ENCODE measurements at regions not wholly inside any gene's neighbourhood (a gene's known extent, or its start where the extent isn't known, plus 50 kb on each side); places are given as distances from the start of the nearest gene placed in this dataset.

DNA sequence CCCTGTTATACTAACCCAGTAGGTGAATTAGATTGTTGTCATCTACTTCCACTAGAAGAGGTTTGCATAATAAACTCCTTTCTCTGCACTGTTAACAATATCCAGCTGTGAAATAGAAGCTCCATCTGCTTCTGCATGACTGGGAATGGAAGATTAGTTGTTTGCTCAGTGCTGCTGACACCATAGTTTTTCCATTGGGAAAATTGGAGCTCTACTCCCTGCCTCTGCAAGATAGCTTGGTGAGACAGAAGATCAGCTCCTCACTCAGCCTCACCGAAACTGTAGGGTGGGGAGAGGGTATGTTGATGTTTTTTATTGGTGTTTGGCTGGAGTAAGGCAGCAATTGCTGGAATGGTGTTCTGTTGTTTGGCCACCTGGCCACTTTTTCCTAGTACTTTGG is 331.6 kb upstream of the ADAMTS5 start:
- TF ChIP-seq, protein P1, sequence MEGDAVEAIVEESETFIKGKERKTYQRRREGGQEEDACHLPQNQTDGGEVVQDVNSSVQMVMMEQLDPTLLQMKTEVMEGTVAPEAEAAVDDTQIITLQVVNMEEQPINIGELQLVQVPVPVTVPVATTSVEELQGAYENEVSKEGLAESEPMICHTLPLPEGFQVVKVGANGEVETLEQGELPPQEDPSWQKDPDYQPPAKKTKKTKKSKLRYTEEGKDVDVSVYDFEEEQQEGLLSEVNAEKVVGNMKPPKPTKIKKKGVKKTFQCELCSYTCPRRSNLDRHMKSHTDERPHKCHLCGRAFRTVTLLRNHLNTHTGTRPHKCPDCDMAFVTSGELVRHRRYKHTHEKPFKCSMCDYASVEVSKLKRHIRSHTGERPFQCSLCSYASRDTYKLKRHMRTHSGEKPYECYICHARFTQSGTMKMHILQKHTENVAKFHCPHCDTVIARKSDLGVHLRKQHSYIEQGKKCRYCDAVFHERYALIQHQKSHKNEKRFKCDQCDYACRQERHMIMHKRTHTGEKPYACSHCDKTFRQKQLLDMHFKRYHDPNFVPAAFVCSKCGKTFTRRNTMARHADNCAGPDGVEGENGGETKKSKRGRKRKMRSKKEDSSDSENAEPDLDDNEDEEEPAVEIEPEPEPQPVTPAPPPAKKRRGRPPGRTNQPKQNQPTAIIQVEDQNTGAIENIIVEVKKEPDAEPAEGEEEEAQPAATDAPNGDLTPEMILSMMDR (IDR thresholded peaks at IDR 0.05; ENCODE audit: borderline replicate concordance, control extremely low read depth, extremely low read depth, insufficient read depth, missing control alignments), result no peak
- DNase-seq (ENCODE audit: low spot score), result no peak
- in situ Hi-C loops (cut with MboI; ENCODE audit: low sequenced_read_pairs, unreplicated experiment), result no loop called here

DNA sequence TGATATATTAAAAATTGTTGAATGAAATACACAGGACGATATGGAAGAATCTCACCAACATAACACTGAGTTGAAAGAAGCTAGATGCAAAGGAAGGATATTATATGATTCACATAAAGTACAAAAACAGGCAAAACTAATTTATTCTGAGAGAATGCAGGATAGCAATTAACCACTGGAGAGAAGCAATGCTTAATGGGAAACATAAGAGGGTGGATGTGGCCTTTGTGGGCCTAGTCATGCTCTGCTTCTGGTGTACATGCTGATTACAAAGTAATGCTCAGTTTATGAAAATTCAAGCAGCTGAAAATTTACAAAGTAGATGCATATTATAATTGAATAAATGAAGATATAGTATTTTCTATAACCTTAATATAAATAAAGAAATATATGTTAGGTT is 326.4 kb upstream of the ADAMTS5 start:
- TF ChIP-seq, protein P1 (IDR thresholded peaks at IDR 0.05; ENCODE audit: borderline replicate concordance, control extremely low read depth, extremely low read depth, insufficient read depth, missing control alignments), result no peak
- in situ Hi-C loops (cut with MboI; ENCODE audit: low sequenced_read_pairs, unreplicated experiment), result no loop called here
- DNase-seq (ENCODE audit: low spot score), result no peak

DNA sequence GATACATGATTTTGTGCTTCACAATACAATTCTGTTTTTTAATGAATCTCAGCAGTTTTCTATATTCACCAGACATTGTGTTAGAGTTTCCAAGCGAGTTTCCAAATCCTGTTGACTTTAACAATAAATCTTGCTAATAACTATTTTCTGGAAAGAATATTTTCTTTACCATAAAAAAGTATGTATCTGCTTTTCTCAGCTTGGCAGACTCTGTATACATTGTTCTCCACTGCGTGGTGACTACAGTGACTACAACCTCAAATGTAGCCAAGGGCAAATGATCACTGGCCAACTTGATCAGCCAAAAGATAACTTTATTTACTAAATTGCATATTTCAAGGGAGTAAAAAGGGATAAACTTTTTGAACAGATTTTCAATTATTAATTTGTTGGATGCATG is 325.9 kb upstream of the ADAMTS5 start:
- no peak for DNase-seq (ENCODE audit: low spot score)
- TF ChIP-seq, protein P1 (IDR thresholded peaks at IDR 0.05; ENCODE audit: borderline replicate concordance, control extremely low read depth, extremely low read depth, insufficient read depth, missing control alignments), result no peak
- in situ Hi-C loops (cut with MboI; ENCODE audit: low sequenced_read_pairs, unreplicated experiment), result no loop called here

DNA sequence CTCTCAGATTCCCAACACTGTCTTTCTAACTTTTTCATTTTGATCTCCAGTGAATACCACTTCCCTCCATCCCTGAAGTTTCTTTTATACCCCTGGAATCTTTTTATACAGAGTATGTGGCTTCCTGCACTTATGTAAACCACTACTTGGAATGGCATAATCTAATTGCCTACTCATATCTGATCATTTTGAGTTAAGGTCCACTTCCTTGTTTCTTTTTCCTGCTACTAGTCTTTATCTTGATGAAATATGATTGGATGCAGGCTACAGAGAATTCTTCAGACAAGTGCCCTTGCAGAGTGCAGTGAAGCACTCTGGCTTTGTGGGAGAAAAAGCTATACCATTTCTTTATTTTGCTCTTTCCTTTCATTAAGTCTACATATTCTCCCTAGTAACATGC is 325.3 kb upstream of the ADAMTS5 start:
- TF ChIP-seq, protein P1 (IDR thresholded peaks at IDR 0.05; ENCODE audit: borderline replicate concordance, control extremely low read depth, extremely low read depth, insufficient read depth, missing control alignments), result no peak
- no peak for DNase-seq (ENCODE audit: low spot score)
- in situ Hi-C loops (cut with MboI; ENCODE audit: low sequenced_read_pairs, unreplicated experiment), result no loop called here

DNA sequence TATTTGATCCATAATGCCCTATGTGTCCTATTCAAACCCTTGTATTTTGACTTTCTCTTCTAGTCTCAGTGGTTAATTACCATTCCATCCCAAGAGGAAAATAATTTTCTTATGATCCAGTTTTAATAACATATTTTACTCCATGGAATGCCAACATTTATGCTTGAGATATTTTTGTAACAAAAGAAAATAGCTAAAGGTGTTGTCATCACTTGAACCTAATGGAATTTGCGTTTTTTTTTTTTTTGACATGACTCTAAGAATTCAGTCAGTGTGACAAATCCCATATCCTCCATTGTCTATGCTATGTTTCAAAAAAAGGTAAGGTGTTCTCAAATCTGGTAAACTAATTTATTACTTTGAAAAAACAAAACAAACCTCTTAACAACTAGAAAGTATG is 324.1 kb upstream of the ADAMTS5 start:
- TF ChIP-seq, protein P1 (IDR thresholded peaks at IDR 0.05; ENCODE audit: borderline replicate concordance, control extremely low read depth, extremely low read depth, insufficient read depth, missing control alignments), result no peak
- in situ Hi-C loops (cut with MboI; ENCODE audit: low sequenced_read_pairs, unreplicated experiment), result no loop called here
- no peak for DNase-seq (ENCODE audit: low spot score)

DNA sequence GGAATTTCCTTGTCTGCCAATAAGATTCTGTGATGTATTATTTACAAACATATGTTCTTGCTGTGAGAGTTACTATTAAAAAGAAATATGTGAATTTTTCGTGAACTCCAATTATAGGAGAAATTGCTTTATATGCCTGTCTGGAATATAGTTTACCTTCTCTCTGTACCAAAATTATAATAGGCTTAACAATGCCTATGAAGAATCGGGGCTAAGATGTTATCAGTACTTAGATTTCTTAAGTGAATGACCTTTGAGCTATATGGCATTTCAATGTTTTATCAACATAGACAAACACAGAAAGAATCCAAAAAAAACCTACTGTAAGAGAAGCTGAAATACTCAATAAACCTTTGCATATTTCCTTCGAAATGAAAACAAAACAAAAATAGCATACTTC is 323.1 kb upstream of the ADAMTS5 start:
- no peak for DNase-seq (ENCODE audit: low spot score)
- TF ChIP-seq, protein P1 (IDR thresholded peaks at IDR 0.05; ENCODE audit: borderline replicate concordance, control extremely low read depth, extremely low read depth, insufficient read depth, missing control alignments), result no peak
- in situ Hi-C loops (cut with MboI; ENCODE audit: low sequenced_read_pairs, unreplicated experiment), result no loop called here

DNA sequence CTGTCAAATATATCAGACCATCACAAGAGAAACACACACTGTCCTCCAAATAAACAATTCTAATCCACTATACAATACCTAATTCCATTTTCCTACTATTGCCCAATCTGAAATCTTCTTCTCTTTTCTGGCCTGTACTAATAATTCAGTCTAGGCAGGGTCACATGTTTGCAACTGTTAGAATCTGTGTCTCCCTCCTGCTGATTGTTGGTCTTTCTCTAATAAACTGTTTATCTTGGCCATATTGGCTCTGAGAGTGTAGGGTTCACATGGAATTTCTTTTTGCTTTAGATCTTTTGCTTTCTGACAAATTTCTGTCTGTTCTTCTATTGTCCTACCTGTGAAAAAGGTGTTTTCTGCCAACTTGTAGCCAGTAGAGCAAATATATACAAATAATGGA is 319.9 kb upstream of the ADAMTS5 start:
- no peak for DNase-seq (ENCODE audit: low spot score)
- TF ChIP-seq, protein P1 (IDR thresholded peaks at IDR 0.05; ENCODE audit: borderline replicate concordance, control extremely low read depth, extremely low read depth, insufficient read depth, missing control alignments), result no peak
- in situ Hi-C loops (cut with MboI; ENCODE audit: low sequenced_read_pairs, unreplicated experiment), result no loop called here
